Activated CD8-positive, alpha-beta memory T cell treated with anti-CD3 and anti-CD28 coated beads for 48 hours (primary cell): ENCODE measurements at regions not wholly inside any gene's neighbourhood (a gene's known extent, or its start where the extent isn't known, plus 50 kb on each side); places are given as distances from the start of the nearest gene placed in this dataset.

Source experiments
- DNase-seq, 3 experiments: peaks; one replicate each; pipeline ENCODE4 v3.0.0-alpha.2; 2020; ENCODE audit warnings: low read depth in 2 of 3, low spot score in 2 of 3

- DNase-seq, result no peak
These were observed 391.1 kb upstream of the GRIA1 start for GRCh38 chr5:153099328-153099727.

- DNase-seq, result no peak
These were observed 389.0 kb upstream of the GRIA1 start for GRCh38 chr5:153101235-153102180.

GRCh38 chr5:153116916-153117315 is 373.6 kb upstream of the GRIA1 start:
- DNase-seq, result no peak

- DNase-seq, result no peak
These were observed 372.5 kb upstream of the GRIA1 start for GRCh38 chr5:153118018-153118417.

- DNase-seq, result no peak
These were observed 368.1 kb upstream of the GRIA1 start for GRCh38 chr5:153122403-153122802.

- DNase-seq, result no peak
These were observed 360.2 kb upstream of the GRIA1 start for GRCh38 chr5:153130296-153130695.

- DNase-seq, result no peak
These were observed 355.1 kb upstream of the GRIA1 start for GRCh38 chr5:153135411-153135810.

- no peak for DNase-seq
These were observed 353.4 kb upstream of the GRIA1 start for GRCh38 chr5:153136910-153137614.

GRCh38 chr5:153147891-153148623 is 342.4 kb upstream of the GRIA1 start:
- no peak for DNase-seq

GRCh38 chr5:153148624-153148976 is 341.9 kb upstream of the GRIA1 start:
- DNase-seq, result no peak

- DNase-seq, result no peak
These were observed 338.9 kb upstream of the GRIA1 start for GRCh38 chr5:153151558-153151957.

GRCh38 chr5:153153086-153153485 is 337.4 kb upstream of the GRIA1 start:
- DNase-seq, result no peak

- DNase-seq, result no peak
These were observed 333.3 kb upstream of the GRIA1 start for GRCh38 chr5:153157156-153157555.

GRCh38 chr5:153158608-153159007 is 331.9 kb upstream of the GRIA1 start:
- no peak for DNase-seq

- DNase-seq, result no peak
These were observed 330.9 kb upstream of the GRIA1 start for GRCh38 chr5:153159616-153160015.

GRCh38 chr5:153168241-153168640 is 322.2 kb upstream of the GRIA1 start:
- DNase-seq, result no peak

- DNase-seq, result no peak
These were observed 303.0 kb upstream of the GRIA1 start for GRCh38 chr5:153187503-153187902.

- DNase-seq, result no peak
These were observed 284.1 kb upstream of the GRIA1 start for GRCh38 chr5:153206361-153206760.

GRCh38 chr5:153209016-153209415 is 281.5 kb upstream of the GRIA1 start:
- DNase-seq, result no peak

- no peak for DNase-seq
These were observed 280.8 kb upstream of the GRIA1 start for GRCh38 chr5:153209687-153210086.

GRCh38 chr5:153211076-153211475 is 279.4 kb upstream of the GRIA1 start:
- DNase-seq, result no peak

GRCh38 chr5:153212471-153212870 is 278.0 kb upstream of the GRIA1 start:
- no peak for DNase-seq
